ENCODE measurements at regions not wholly inside any gene's neighbourhood (a gene's known extent, or its start where the extent isn't known, plus 50 kb on each side); places are given as distances from the start of the nearest gene placed in this dataset.

DNA sequence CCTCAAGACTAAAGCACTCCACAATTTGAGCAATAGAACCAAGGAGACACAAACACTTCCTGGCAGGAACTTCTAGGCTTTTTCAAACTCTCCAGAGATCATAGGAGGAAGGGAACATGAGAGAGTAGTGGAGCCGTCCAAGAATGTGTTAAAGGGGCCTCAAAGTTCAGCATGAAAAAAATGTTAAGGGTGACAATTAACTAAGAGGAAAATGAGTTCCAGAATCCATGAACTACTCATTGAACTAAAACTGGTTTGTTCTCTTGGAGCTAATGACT, 122.0 kb downstream of the WIF1 start:
- no peak for DNase-seq (ENCODE audit: low read depth)

Data from GM04503 (cell line).